ENCODE measurements at regions not wholly inside any gene's neighbourhood (a gene's known extent, or its start where the extent isn't known, plus 50 kb on each side); places are given as distances from the start of the nearest gene placed in this dataset.
"Not testable (repeated sequence)": the region's sequence is repeated elsewhere in the genome, so short reads cannot be mapped to it uniquely, and the experiment has no call there.

GRCh38 chr3:153559366-153559765 lies 397.3 kb downstream of the RAP2B start:
- not testable (repeated sequence) for DNase-seq

DNA sequence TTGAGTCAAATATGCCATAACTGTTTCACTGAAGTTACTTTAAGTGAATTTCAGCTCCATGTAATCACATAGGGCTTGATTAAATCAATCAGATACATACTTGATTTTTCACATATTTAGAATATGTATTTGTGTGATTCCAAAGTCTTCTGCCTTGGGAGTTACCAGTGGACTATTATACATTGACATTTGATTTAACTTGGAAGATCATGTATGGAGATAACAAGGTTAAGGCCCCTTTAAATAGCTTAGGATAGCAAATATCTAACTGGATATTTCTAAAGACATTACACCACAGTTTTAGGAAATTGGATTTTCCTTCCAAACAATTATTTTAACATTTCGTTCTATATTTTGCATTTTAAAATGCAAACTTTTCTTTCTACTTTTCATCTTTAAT lies 405.0 kb downstream of the RAP2B start:
- DNase-seq = no peak

GRCh38 chr3:153567556-153567955 lies 405.5 kb downstream of the RAP2B start:
- no peak for DNase-seq

- not testable (repeated sequence) for DNase-seq
Measured at GRCh38 chr3:153570481-153570880, 408.5 kb downstream of the RAP2B start.

GRCh38 chr3:153572165-153572564 lies 410.1 kb downstream of the RAP2B start:
- DNase-seq = no peak

DNA sequence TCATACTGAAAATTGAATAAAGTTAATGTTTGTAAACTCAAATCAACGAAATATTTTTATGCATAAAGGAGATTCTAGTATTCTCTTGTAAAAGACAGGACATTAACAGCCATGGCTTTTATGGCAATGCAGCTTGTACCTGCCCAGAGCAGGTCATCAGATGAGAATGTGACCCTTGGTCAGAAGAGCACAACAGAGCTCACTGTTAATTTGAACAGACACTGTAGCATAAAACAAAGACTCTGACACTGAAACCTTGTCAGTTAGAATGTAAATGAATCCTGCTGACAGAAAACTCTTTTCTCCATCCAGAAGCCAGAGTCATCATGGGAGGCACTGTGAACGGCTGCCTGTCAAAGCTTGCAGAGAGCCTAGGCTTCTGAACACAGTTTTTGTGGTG lies 410.6 kb downstream of the RAP2B start:
- DNase-seq = no peak

- no peak for DNase-seq
Measured at GRCh38 chr3:153573481-153573880, 411.5 kb downstream of the RAP2B start.

DNA sequence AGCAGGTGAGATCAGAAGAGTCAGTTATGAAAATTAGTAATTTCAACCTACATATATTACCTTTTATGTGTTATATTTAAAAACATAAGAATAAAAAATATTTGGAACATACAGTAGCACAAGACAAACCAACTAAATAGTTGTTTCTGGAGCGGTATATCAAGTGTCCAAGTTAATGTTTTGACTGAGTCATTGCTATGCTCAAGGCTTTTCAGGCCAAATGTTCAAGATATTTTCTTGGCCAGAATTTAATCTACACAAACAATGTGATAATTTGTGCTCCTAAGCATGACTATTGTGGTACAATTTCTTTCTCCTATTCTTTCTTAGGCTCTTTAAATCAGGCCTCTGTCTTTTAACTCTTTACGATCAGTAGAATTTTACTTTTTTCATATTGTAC lies 412.4 kb downstream of the RAP2B start:
- no peak for DNase-seq

GRCh38 chr3:153577059-153577736 lies 415.2 kb downstream of the RAP2B start:
- no peak for DNase-seq

DNA sequence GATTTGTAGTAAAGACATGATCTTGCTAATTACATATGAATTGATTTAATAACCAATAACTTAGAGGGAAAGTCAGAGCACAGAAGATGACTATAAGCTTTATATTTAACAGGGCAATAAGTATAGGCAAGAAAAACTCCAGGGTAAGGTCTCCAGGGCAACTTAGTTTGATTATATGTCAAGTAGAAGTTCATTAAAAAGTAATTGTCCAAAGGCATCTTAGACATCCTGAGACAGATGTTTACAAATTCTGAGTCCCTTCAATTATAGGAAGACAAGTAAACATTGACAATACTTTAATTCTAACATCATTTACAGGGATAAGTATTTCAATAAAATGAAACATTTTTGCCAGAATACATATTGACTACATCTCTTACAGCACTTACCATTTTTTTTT lies 416.0 kb downstream of the RAP2B start:
- DNase-seq = no peak

- no peak for DNase-seq
Measured at GRCh38 chr3:153590051-153590450, 428.0 kb downstream of the RAP2B start.

GRCh38 chr3:153591561-153592245 lies 429.7 kb downstream of the RAP2B start:
- DNase-seq = no peak

GRCh38 chr3:153595186-153595815 lies 433.3 kb downstream of the RAP2B start:
- DNase-seq = no peak

DNA sequence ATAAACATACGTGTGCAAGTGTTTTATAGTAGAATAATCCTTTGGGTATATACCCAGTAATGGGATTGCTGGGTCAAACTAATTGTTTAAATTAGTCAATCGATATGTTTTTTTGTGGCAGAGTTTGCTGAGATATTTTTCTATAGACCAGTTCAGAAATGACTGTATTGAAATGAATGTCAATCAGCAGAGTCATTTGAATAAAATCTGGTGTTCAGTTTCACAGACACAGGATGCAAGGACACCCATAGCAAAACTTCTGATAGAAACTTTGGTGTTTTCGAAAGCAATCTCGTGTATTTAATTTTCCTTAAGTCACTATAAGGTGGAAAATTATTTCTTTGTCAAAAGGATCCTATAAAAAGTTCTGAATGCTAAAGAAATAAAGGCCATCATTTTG lies 434.4 kb downstream of the RAP2B start:
- DNase-seq = no peak

- no peak for DNase-seq
Measured at GRCh38 chr3:153599685-153600084, 437.7 kb downstream of the RAP2B start.

- no peak for DNase-seq
Measured at GRCh38 chr3:153600896-153601295, 438.9 kb downstream of the RAP2B start.

DNA sequence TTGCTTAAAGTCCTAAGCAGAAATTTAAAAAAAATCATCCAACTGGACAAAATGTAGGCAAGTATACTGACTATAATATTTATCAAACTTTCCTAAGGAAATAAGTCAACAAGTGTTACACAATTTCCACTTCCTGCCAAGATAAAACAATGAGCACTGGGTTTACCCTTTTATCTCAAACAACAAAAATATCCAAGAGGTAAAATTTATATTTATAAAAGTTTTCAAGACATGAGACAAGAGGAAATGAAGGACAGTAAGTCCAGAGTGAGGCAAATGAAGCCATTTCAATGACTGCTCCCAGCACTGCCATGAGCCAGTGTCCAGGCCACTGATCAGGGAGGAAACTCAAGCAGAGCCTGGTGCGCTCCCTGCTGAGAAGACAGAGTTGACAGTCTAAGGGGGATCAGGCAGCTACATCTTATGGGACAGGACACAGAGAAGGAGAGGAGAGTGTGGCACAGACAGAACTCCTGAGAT lies 439.4 kb downstream of the RAP2B start:
- DNase-seq = no peak

GRCh38 chr3:153602801-153603200 lies 440.8 kb downstream of the RAP2B start:
- DNase-seq = no peak

DNA sequence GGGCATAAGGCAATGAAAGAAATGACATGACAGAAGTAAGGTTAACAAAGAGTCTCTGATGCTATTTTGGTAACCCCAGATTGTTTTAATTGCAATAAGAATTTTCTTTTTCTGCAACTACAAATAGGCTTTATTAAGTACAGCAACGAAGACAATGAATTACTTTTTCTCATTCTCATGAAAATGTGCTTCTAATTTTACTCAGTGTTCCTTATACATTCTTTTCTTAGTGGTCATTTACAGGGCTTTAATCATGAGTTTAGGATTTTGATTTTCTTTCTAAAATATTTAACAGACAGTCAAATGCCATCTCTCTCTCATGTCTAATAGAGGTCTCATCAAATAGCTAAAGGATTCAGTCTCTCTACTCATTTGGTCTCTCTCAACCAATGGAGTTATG lies 452.1 kb downstream of the RAP2B start:
- no peak for DNase-seq

GRCh38 chr3:153614563-153614962 lies 452.5 kb downstream of the RAP2B start:
- no peak for DNase-seq

- no peak for DNase-seq
Measured at GRCh38 chr3:153615863-153616262, 453.8 kb downstream of the RAP2B start.

DNA sequence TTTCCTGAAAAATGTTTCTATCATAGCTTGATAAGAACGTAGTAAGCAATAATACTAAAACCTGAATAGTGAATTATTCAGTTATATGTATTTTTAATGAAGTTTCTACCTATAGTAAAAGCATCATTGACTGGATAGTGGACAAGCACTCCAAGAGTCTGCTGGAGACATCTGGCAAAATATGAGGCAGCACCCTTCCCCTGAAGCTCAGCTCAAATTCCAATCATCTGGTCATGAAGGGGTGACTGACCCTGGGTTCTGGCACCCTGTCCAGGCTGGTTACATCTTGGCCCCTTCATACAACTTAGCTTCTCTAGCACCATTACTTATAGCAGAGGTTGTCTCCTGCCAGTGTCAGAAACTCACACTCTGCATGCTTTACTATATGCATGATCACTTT lies 455.4 kb downstream of the RAP2B start:
- DNase-seq = no peak

DNA sequence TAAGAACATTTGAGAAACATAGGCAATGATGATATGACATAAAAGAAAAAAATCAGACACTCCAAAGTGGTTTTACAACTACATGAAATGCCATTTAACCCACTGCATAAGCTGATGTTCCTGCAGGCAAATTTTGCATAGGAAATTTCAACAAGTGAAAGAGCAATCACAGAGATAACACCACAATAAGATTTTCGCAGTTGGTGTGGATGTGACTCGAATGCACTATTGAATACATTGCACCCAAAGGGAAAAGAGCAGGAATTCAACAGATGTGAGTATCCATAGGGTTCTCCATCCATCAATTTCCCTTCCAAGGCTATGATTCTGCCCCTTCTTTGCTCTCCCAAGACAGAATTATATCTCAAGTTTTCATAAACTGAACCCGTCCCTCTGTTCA lies 456.1 kb downstream of the RAP2B start:
- no peak for DNase-seq

DNA sequence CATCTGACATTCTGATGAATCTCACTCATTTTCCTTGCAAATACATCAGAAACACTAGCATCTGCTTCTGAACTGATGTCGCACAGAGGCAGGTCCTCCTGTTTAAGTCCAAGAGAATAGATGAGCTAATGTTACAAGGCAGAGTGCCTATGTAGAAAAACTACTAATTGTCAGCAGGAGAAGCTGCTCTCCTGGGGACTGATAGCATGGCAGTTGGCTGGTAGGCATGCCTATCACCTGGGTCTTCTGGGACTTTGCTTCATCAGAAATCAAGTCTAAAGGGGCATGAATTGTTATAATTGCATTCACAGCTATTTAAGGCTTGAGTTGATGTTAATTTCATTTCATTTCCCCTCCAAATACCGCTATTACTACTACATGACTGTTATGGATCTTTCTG lies 457.2 kb downstream of the RAP2B start:
- DNase-seq = no peak

Data from CD4-positive, alpha-beta T cell treated with Interferon gamma for 1 hour (primary cell).